Endothelial cell of umbilical vein (primary cell): ENCODE measurements at regions not wholly inside any gene's neighbourhood (a gene's known extent, or its start where the extent isn't known, plus 50 kb on each side); places are given as distances from the start of the nearest gene placed in this dataset.

ENCODE experiments used
- BruUV-seq: library from RNA; stranded (reverse); fragments of 400-500 nt; replicated peaks from 2 replicates; lab custom pipeline; 2021; lab: Mats Ljungman, UMichigan
- CTCF ChIA-PET: fragments of 300-600, 350-600 bp; sonication (Branson Sonifier 250); formaldehyde crosslinking; loops from one replicate; lab custom pipeline; 2021; ENCODE audit warnings: antibody characterized with exemption, inconsistent platforms; lab: Charles Lee
- POLR2A ChIA-PET: fragments of 300-600, 350-600 bp; sonication (Branson Sonifier 250); formaldehyde crosslinking; loops from one replicate; lab custom pipeline; 2021; ENCODE audit warnings: antibody characterized with exemption, inconsistent platforms; lab: Charles Lee
- DNase-seq: peaks from one replicate; pipeline ENCODE4 v3.0.0-alpha.2; 2011; ENCODE audit warnings: low read depth, low spot score
- FAIRE-seq: peaks from 2 replicates; lab custom pipeline; 2011; peaks lifted over from hg19 to GRCh38; lab: Jason Lieb, UNC
- H2AFZ ChIP-seq: 2 replicates; pipeline ENCODE4 v1.6.0; 2012; ENCODE audit warnings: low read depth, low read length, control low read depth, inconsistent platforms
- H3K27ac ChIP-seq: 2 replicates; pipeline ENCODE4 v1.5.1; 2011; ENCODE audit warnings: low read depth, mild to moderate bottlenecking, control low read depth, low read length, moderate library complexity; ENCODE audit not compliant: insufficient read depth
- H3K27me3 ChIP-seq, 2 experiments: 2 replicates each; pipeline versions ENCODE4 v1.6.0 to v1.6.1; 2011; ENCODE audit warnings: low read length in 2 of 2, mixed read lengths in 1 of 2; ENCODE audit not compliant: control insufficient read depth in 2 of 2, insufficient read depth in 2 of 2
- H3K36me3 ChIP-seq, 2 experiments: 2 replicates in 1 of 2; 3 replicates in 1 of 2; pipeline ENCODE4 v1.5.1; 2011; ENCODE audit warnings: low read length in 2 of 2, mild to moderate bottlenecking in 1 of 2, moderate library complexity in 1 of 2; ENCODE audit not compliant: control insufficient read depth in 2 of 2, insufficient read depth in 2 of 2; ENCODE audit errors: extremely low read depth in 1 of 2
- H3K4me1 ChIP-seq: 3 replicates; pipeline ENCODE4 v1.5.1; 2011; ENCODE audit warnings: mild to moderate bottlenecking, low read length; ENCODE audit not compliant: control insufficient read depth, insufficient read depth; ENCODE audit errors: extremely low read depth
- H3K4me2 ChIP-seq: 2 replicates; pipeline ENCODE4 v1.6.1; 2011; ENCODE audit warnings: low read length, control low read depth, mixed read lengths; ENCODE audit not compliant: insufficient read depth
- H3K4me3 ChIP-seq, 3 experiments: fragments of 200-600 bp in 1 of 3; sonication (generic), shearing (Covaris generic) in 1 of 3; replicated peaks in 1 of 3; 2 replicates each; pipeline ENCODE4 v1.5.1; 2011 to 2016; ENCODE audit warnings: control low read depth in 3 of 3, low read length in 3 of 3, mild to moderate bottlenecking in 2 of 3, inconsistent platforms in 1 of 3, low read depth in 1 of 3, moderate library complexity in 1 of 3; ENCODE audit not compliant: insufficient read depth in 1 of 3
- H3K79me2 ChIP-seq: 2 replicates; pipeline ENCODE4 v1.6.0; 2012; ENCODE audit warnings: low read length, inconsistent platforms; ENCODE audit not compliant: control insufficient read depth, insufficient read depth
- H3K9ac ChIP-seq: replicated peaks from 2 replicates; pipeline ENCODE3; 2011; ENCODE audit warnings: low read length, control low read depth; ENCODE audit not compliant: insufficient read depth; ENCODE audit errors: extremely low read depth
- H3K9me1 ChIP-seq: replicated peaks from 3 replicates; pipeline ENCODE4 v1.6.0; 2011; ENCODE audit warnings: mild to moderate bottlenecking, low read length; ENCODE audit not compliant: control insufficient read depth, insufficient read depth; ENCODE audit errors: extremely low read depth
- H3K9me3 ChIP-seq: replicated peaks from 2 replicates; pipeline ENCODE4 v1.5.1; 2012; ENCODE audit warnings: low read length, inconsistent platforms; ENCODE audit not compliant: control insufficient read depth, insufficient read depth
- H4K20me1 ChIP-seq: replicated peaks from 2 replicates; pipeline ENCODE3; 2011; ENCODE audit warnings: mild to moderate bottlenecking, low read length; ENCODE audit not compliant: control insufficient read depth, insufficient read depth; ENCODE audit errors: extremely low read depth
- EZH2 ChIP-seq: IDR thresholded peaks from 2 replicates; pipeline ENCODE4 v1.6.1; 2012; ENCODE audit warnings: borderline replicate concordance, low read depth, mild to moderate bottlenecking, moderate library complexity, low read length, inconsistent platforms; ENCODE audit not compliant: severe bottlenecking
- FOS ChIP-seq: IDR thresholded peaks from 2 replicates; pipeline ENCODE4 v1.6.1; 2011; ENCODE audit warnings: mild to moderate bottlenecking, low read length, moderate library complexity, borderline replicate concordance; ENCODE audit not compliant: insufficient read depth
- GATA2 ChIP-seq: IDR thresholded peaks from 2 replicates; pipeline ENCODE4 v1.7.0; 2011; ENCODE audit warnings: low read depth, mild to moderate bottlenecking, moderate library complexity, mixed read lengths, low read length; ENCODE audit not compliant: insufficient read length, insufficient read depth
- JUN ChIP-seq: IDR thresholded peaks from 2 replicates; pipeline ENCODE4 v1.6.1; 2011; ENCODE audit warnings: borderline replicate concordance, low read depth; ENCODE audit not compliant: insufficient read length, insufficient read depth
- MYC ChIP-seq: IDR thresholded peaks from one replicate; pipeline ENCODE4 v1.6.1; 2011; ENCODE audit warnings: mild to moderate bottlenecking, low read depth, low read length
- POLR2A ChIP-seq: IDR thresholded peaks from 2 replicates; pipeline ENCODE4 v1.6.1; 2012; ENCODE audit warnings: low read depth, mild to moderate bottlenecking, control low read depth, low read length
- POLR2AphosphoS5 ChIP-seq: IDR thresholded peaks from 2 replicates; pipeline ENCODE4 v1.6.1; 2012; ENCODE audit warnings: low read depth, mild to moderate bottlenecking, control low read depth, low read length, moderate library complexity; ENCODE audit not compliant: insufficient read depth
- dilution Hi-C: fragments of 300-500 bp; cut with MboI; formaldehyde crosslinking; loops from one replicate; pipeline ENCODE4 v1.15.0; 2019; ENCODE audit warnings: low sequenced_read_pairs; ENCODE audit not compliant: extremely low pct_ligation_motif_present
- intact Hi-C: fragments of 100-400 bp; cut with micrococcal nuclease; formaldehyde crosslinking; loops from one replicate; pipeline ENCODE4 v1.10.0; 2022
- TF ChIP-seq, protein P1 (sequence below): IDR thresholded peaks from 2 replicates; pipeline ENCODE4 v1.6.1; 2011; ENCODE audit not compliant: insufficient read depth, insufficient read length
- TF ChIP-seq, protein P2 (sequence below), 2 donors: IDR thresholded peaks; 1 replicate in 1 of 2; 2 replicates in 1 of 2; pipeline ENCODE4 v1.5.1; 2011; ENCODE audit warnings: low read length in 2 of 2, mild to moderate bottlenecking in 2 of 2, moderate library complexity in 2 of 2, control low read depth in 1 of 2, inconsistent platforms in 1 of 2, low read depth in 1 of 2; ENCODE audit not compliant: insufficient read depth in 1 of 2; ENCODE audit errors: extremely low read depth in 1 of 2

DNA sequence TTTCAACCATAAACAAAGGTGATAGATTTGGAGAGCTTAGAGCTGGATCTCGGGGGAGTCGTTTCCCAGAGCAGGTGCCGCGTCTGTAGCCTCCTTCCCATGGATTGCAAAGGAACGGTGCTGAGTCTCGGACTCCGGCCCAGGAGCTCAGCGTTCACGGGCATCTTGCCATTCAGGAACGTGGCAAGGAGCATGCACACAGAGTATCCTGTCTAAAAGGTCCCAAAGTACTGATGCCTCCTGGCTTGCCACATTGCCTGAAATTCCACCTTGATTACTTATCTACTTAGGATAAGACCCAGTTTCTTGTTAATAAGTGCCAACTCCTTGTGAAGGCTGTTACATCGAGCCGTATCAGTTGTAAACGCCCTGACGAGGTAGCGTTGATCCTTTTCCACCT is 197.8 kb upstream of the MYT1L start:
- DNase-seq (no peak), FAIRE-seq (no peak)
- no peaks in the 10 kb centered on the region for H3K79me2 ChIP-seq
- H2AFZ ChIP-seq: no peak overlapping the region
- TF ChIP-seq FOS (no peak), JUN (no peak), GATA2 (no peak), POLR2AphosphoS5 (no peak), POLR2A (no peak), EZH2 (no peak), MYC (no peak)
- TF ChIP-seq, protein P1, sequence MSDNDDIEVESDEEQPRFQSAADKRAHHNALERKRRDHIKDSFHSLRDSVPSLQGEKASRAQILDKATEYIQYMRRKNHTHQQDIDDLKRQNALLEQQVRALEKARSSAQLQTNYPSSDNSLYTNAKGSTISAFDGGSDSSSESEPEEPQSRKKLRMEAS: no peak
- TF ChIP-seq, protein P2, sequence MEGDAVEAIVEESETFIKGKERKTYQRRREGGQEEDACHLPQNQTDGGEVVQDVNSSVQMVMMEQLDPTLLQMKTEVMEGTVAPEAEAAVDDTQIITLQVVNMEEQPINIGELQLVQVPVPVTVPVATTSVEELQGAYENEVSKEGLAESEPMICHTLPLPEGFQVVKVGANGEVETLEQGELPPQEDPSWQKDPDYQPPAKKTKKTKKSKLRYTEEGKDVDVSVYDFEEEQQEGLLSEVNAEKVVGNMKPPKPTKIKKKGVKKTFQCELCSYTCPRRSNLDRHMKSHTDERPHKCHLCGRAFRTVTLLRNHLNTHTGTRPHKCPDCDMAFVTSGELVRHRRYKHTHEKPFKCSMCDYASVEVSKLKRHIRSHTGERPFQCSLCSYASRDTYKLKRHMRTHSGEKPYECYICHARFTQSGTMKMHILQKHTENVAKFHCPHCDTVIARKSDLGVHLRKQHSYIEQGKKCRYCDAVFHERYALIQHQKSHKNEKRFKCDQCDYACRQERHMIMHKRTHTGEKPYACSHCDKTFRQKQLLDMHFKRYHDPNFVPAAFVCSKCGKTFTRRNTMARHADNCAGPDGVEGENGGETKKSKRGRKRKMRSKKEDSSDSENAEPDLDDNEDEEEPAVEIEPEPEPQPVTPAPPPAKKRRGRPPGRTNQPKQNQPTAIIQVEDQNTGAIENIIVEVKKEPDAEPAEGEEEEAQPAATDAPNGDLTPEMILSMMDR (IDR thresholded peaks at IDR 0.05; ENCODE audit: extremely low read depth in 1 of 2, insufficient read depth in 1 of 2, low read depth in 1 of 2, low read length in 2 of 2): no peak
- no peak overlapping the region for H3K9ac ChIP-seq
- BruUV-seq: no TSS peak
- no peaks in the 10 kb centered on the region for H3K36me3 ChIP-seq
- no peaks in the 10 kb centered on the region for H3K4me1 ChIP-seq
- H4K20me1 ChIP-seq: no peaks in the 10 kb centered on the region
- no peaks in the 10 kb centered on the region for H3K27me3 ChIP-seq
- no peak overlapping the region for H3K27ac ChIP-seq
- ChIA-PET POLR2A (no interaction called here), CTCF (no interaction called here)
- no peaks in the 10 kb centered on the region for H3K9me1 ChIP-seq
- H3K4me2 ChIP-seq: no peak overlapping the region
- H3K9me3 ChIP-seq: peaks cover 3% of the 10 kb centered on the region
- no peak overlapping the region for H3K4me3 ChIP-seq
- intact Hi-C loops: no loop called here
- dilution Hi-C loops: no loop called here
